ENCODE measurements at regions not wholly inside any gene's neighbourhood (a gene's known extent, or its start where the extent isn't known, plus 50 kb on each side); places are given as distances from the start of the nearest gene placed in this dataset.

DNA sequence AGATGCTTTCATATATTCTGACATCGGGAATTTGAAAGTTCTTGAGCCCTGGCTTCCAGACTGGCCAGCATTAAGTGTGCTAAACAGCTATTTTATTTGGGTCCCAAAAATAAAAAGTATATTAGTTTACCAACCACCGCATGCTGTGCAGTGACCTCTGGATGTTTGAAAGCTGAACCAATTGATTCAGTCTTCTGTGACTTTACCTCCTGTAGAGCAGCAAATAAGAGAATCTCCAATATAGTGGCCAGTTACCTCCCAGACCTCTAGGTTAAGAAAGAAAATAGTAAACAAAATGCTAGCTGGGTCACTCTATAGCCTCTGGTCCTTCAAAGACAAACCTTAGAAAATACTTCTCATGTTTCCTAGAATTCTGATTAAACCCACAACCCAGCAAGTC, 424.6 kb upstream of the NFE2L3 start (continued):
- TF ChIP-seq, protein P1, sequence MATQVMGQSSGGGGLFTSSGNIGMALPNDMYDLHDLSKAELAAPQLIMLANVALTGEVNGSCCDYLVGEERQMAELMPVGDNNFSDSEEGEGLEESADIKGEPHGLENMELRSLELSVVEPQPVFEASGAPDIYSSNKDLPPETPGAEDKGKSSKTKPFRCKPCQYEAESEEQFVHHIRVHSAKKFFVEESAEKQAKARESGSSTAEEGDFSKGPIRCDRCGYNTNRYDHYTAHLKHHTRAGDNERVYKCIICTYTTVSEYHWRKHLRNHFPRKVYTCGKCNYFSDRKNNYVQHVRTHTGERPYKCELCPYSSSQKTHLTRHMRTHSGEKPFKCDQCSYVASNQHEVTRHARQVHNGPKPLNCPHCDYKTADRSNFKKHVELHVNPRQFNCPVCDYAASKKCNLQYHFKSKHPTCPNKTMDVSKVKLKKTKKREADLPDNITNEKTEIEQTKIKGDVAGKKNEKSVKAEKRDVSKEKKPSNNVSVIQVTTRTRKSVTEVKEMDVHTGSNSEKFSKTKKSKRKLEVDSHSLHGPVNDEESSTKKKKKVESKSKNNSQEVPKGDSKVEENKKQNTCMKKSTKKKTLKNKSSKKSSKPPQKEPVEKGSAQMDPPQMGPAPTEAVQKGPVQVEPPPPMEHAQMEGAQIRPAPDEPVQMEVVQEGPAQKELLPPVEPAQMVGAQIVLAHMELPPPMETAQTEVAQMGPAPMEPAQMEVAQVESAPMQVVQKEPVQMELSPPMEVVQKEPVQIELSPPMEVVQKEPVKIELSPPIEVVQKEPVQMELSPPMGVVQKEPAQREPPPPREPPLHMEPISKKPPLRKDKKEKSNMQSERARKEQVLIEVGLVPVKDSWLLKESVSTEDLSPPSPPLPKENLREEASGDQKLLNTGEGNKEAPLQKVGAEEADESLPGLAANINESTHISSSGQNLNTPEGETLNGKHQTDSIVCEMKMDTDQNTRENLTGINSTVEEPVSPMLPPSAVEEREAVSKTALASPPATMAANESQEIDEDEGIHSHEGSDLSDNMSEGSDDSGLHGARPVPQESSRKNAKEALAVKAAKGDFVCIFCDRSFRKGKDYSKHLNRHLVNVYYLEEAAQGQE (IDR thresholded peaks at IDR 0.05; ENCODE audit: low read depth) = no peak
- TF ChIP-seq SP1 (IDR thresholded peaks at IDR 0.05; ENCODE audit: low read depth) = no peak

DNA sequence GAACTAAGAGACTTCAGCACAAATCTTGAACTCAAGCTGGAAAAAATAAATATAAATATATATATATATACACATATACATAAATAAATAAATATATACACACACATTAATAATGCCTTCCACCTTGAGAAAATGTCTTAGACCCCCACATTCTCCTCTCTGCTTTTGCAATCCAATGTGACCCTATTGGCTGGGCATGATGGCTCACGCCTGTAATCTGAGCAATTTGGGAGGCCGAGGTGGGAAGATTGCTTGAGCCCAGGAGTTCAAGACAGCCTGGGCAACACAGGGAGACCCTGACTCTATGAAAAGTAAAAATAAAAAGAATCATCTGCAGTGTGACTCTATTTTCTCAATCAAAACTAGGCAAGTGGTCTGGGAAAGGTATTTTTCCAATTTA, 424.1 kb upstream of the NFE2L3 start:
- ChIA-PET CTCF (no interaction called here), POLR2A (no interaction called here), RAD21 (ENCODE audit: low non-redundant PET in 1 of 2, low total read pairs in 2 of 2, uncharacterized antibody in 2 of 2, unreplicated experiment in 2 of 2) (no interaction called here)
- Histone ChIP-seq H3K9ac (ENCODE audit: low read length) (no peak overlapping the region), H4K20me1 (ENCODE audit: insufficient read depth) (no peaks in the 10 kb centered on the region), H3K4me3 (replicated peaks in 1 of 2; ENCODE audit: low read depth in 1 of 2, low read length in 2 of 2) (no peak overlapping the region), H3K4me1 (ENCODE audit: control insufficient read depth in 1 of 2, insufficient read depth in 2 of 2, low read length in 2 of 2) (no peaks in the 10 kb centered on the region), H3K4me2 (ENCODE audit: low read length) (no peak overlapping the region), H3K27me3 (ENCODE audit: insufficient read depth, low read length) (peaks cover 75% of the 10 kb centered on the region), H3K9me3 (ENCODE audit: control insufficient read depth in 1 of 2, insufficient read depth in 1 of 2, low read depth in 1 of 2, low read length in 2 of 2) (no peaks in the 10 kb centered on the region), H3K9me2 (ENCODE audit: insufficient read depth) (no peaks in the 10 kb centered on the region), H2AFZ (ENCODE audit: low read depth, low read length, poor library complexity, severe bottlenecking) (no peak overlapping the region), H3K27ac (ENCODE audit: low read depth, low read length) (no peak overlapping the region), H3K79me2 (ENCODE audit: insufficient read depth, low read length) (no peaks in the 10 kb centered on the region), H3K36me3 (ENCODE audit: control insufficient read depth in 1 of 2, insufficient read depth in 2 of 2, low read length in 2 of 2) (no peaks in the 10 kb centered on the region)
- intact Hi-C loops (cut with micrococcal nuclease) = no loop called here
- TF ChIP-seq POLR2AphosphoS5 (IDR thresholded peaks at IDR 0.05; ENCODE audit: low read depth, low read length) (no peak), FOSL1 (IDR thresholded peaks at IDR 0.05; ENCODE audit: low read depth) (no peak)
- TF ChIP-seq, protein P2, sequence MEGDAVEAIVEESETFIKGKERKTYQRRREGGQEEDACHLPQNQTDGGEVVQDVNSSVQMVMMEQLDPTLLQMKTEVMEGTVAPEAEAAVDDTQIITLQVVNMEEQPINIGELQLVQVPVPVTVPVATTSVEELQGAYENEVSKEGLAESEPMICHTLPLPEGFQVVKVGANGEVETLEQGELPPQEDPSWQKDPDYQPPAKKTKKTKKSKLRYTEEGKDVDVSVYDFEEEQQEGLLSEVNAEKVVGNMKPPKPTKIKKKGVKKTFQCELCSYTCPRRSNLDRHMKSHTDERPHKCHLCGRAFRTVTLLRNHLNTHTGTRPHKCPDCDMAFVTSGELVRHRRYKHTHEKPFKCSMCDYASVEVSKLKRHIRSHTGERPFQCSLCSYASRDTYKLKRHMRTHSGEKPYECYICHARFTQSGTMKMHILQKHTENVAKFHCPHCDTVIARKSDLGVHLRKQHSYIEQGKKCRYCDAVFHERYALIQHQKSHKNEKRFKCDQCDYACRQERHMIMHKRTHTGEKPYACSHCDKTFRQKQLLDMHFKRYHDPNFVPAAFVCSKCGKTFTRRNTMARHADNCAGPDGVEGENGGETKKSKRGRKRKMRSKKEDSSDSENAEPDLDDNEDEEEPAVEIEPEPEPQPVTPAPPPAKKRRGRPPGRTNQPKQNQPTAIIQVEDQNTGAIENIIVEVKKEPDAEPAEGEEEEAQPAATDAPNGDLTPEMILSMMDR (IDR thresholded peaks at IDR 0.05 in 2 of 3, conservative IDR thresholded peaks at IDR 0.05 in 1 of 3; ENCODE audit: borderline replicate concordance in 1 of 3, insufficient read depth in 1 of 3, low read depth in 2 of 3, low read length in 2 of 3) = no peak
- ATAC-seq = no peak
- no TSS peak for BruUV-seq (replicated peaks)
- DNase-seq (ENCODE audit: low read depth, low spot score) = no peak

All from HCT116 (cell line).